ENCODE measurements at regions not wholly inside any gene's neighbourhood (a gene's known extent, or its start where the extent isn't known, plus 50 kb on each side); places are given as distances from the start of the nearest gene placed in this dataset.

GRCh38 chr13:44116562-44117332 is 237.0 kb downstream of the LACC1 start:
- TF ChIP-seq POLR2AphosphoS5 (IDR thresholded peaks at IDR 0.05; ENCODE audit: low read depth, low read length), result no peak
- no peak for TF ChIP-seq POLR2A (IDR thresholded peaks at IDR 0.05; ENCODE audit: low read depth, low read length)
